ENCODE measurements at regions not wholly inside any gene's neighbourhood (a gene's known extent, or its start where the extent isn't known, plus 50 kb on each side); places are given as distances from the start of the nearest gene placed in this dataset.

DNA sequence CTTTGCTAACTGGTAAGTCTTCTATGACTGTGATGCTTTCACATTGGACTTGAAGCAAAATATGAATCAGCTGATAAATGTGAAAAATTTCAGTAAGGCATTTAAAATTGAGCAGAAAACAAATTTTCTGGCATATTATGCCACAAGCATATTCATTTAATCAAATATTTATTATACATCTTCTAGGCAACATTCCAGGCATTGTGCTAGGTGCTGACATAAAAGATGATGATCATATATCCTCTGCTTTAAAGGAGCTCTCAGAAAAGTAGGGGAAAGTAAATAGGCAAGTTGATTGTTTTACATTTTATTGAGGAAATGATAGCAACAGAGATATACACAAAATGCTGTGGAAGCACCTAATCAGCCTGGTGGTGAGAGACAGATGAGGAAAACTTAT, 248.9 kb downstream of the SLC16A7 start:
- no peaks in the 10 kb centered on the region for H3F3A ChIP-seq (ENCODE audit: insufficient read depth, low read length, poor library complexity, severe bottlenecking)
- H2AFZ ChIP-seq (ENCODE audit: low read depth, low read length): no peak overlapping the region
- H3K4me2 ChIP-seq (ENCODE audit: low read length): no peak overlapping the region
- H3K9me3 ChIP-seq (ENCODE audit: low read length): no peaks in the 10 kb centered on the region
- no peaks in the 10 kb centered on the region for H3K27me3 ChIP-seq (ENCODE audit: insufficient read depth, low read depth, low read length)
- H3K9ac ChIP-seq (ENCODE audit: low read length): no peak overlapping the region
- no peaks in the 10 kb centered on the region for H3K9me2 ChIP-seq (ENCODE audit: insufficient read depth, low read length)
- no peak for TF ChIP-seq TAF1 (IDR thresholded peaks at IDR 0.05; ENCODE audit: low read depth)
- TF ChIP-seq CTCF (IDR thresholded peaks at IDR 0.05; ENCODE audit: poor library complexity, severe bottlenecking): no peak
- no peak for TF ChIP-seq REST (IDR thresholded peaks at IDR 0.05; ENCODE audit: borderline replicate concordance)
- no peak overlapping the region for H3K4me3 ChIP-seq (ENCODE audit: low read length)
- no peaks in the 10 kb centered on the region for H3K36me3 ChIP-seq (ENCODE audit: insufficient read depth, low read length)
- H4K20me1 ChIP-seq (ENCODE audit: insufficient read depth): no peaks in the 10 kb centered on the region
- H3K79me2 ChIP-seq (replicated peaks; ENCODE audit: insufficient read depth, low read length): no peaks in the 10 kb centered on the region
- no peak overlapping the region for H3K27ac ChIP-seq (ENCODE audit: low read length)

DNA sequence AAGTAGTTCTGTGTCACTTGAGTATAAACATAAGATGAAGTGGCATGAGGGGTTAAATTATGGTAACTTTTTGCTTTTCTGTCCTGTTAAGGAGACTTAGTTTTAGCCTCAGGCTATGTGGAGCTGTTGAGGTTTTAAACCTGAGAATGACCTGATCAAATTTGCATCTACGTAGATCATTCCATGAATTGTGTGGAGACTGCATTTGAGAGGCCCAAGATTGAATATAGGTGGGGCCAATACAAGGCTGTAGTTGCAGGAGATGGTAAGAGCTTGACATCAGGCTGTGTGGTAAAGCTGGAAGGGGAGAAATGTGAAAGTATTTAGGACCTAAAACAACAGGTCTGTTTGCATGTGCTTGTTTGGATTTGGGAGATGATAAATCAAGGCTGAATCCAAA, 249.5 kb downstream of the SLC16A7 start:
- no peak for TF ChIP-seq REST (IDR thresholded peaks at IDR 0.05; ENCODE audit: borderline replicate concordance)
- no peak for TF ChIP-seq MXI1 (conservative IDR thresholded peaks at IDR 0.05; ENCODE audit: poor library complexity, severe bottlenecking)
- TF ChIP-seq TAF1 (IDR thresholded peaks at IDR 0.05; ENCODE audit: low read depth): no peak
- TF ChIP-seq SMC3 (conservative IDR thresholded peaks at IDR 0.05; ENCODE audit: poor library complexity): no peak
- no peak for TF ChIP-seq CTCF (IDR thresholded peaks at IDR 0.05; ENCODE audit: poor library complexity, severe bottlenecking)
- no peak for TF ChIP-seq RAD21 (conservative IDR thresholded peaks at IDR 0.05)
- TF ChIP-seq POLR2AphosphoS5 (IDR thresholded peaks at IDR 0.05): no peak
- TF ChIP-seq EP300 (conservative IDR thresholded peaks at IDR 0.05; ENCODE audit: poor library complexity, severe bottlenecking): no peak
- TF ChIP-seq EZH2 (IDR thresholded peaks at IDR 0.05; ENCODE audit: borderline replicate concordance, insufficient read depth, low read length, poor library complexity, severe bottlenecking): no peak
- no peak overlapping the region for H3K27ac ChIP-seq (ENCODE audit: low read length)
- no peaks in the 10 kb centered on the region for H3K79me2 ChIP-seq (replicated peaks; ENCODE audit: insufficient read depth, low read length)
- H3K9ac ChIP-seq (ENCODE audit: low read length): no peak overlapping the region
- H3K4me3 ChIP-seq (ENCODE audit: low read length): no peak overlapping the region
- H3K4me2 ChIP-seq (ENCODE audit: low read length): no peak overlapping the region
- no peaks in the 10 kb centered on the region for H3K36me3 ChIP-seq (ENCODE audit: insufficient read depth, low read length)
- no peaks in the 10 kb centered on the region for H3K9me2 ChIP-seq (ENCODE audit: insufficient read depth, low read length)
- H3K27me3 ChIP-seq (ENCODE audit: insufficient read depth, low read depth, low read length): no peaks in the 10 kb centered on the region
- H2AFZ ChIP-seq (ENCODE audit: low read depth, low read length): no peak overlapping the region
- H3K9me3 ChIP-seq (ENCODE audit: low read length): no peaks in the 10 kb centered on the region
- H4K20me1 ChIP-seq (ENCODE audit: insufficient read depth): no peaks in the 10 kb centered on the region
- no peaks in the 10 kb centered on the region for H3F3A ChIP-seq (ENCODE audit: insufficient read depth, low read length, poor library complexity, severe bottlenecking)

Measured in neural cell (in vitro differentiated cells).